Neural progenitor cell (in vitro differentiated cells): ENCODE measurements at regions not wholly inside any gene's neighbourhood (a gene's known extent, or its start where the extent isn't known, plus 50 kb on each side); places are given as distances from the start of the nearest gene placed in this dataset.

Experiments used
- CTCF ChIP-seq: fragments of 200-600 bp; sonication (generic); IDR thresholded peaks from 2 replicates; pipeline ENCODE4 v1.5.1; 2017; ENCODE audit warnings: antibody characterized with exemption, mild to moderate bottlenecking
- EZH2 ChIP-seq: fragments of 200-600 bp; sonication (generic); IDR thresholded peaks from 2 replicates; pipeline ENCODE4 v1.6.1; 2017; ENCODE audit warnings: antibody characterized with exemption, mild to moderate bottlenecking, moderate library complexity
- EZH2phosphoT487 ChIP-seq: fragments of 200-600 bp; sonication (generic); IDR thresholded peaks from 2 replicates; pipeline ENCODE4 v1.6.1; 2017; ENCODE audit warnings: antibody characterized with exemption

- TF ChIP-seq CTCF (no peak), EZH2 (no peak), EZH2phosphoT487 (no peak)
These were observed 1064.0 kb upstream of the SLIT2 start for GRCh38 chr4:19187691-19188090.
